PC-3 (cell line): ENCODE measurements at regions not wholly inside any gene's neighbourhood (a gene's known extent, or its start where the extent isn't known, plus 50 kb on each side); places are given as distances from the start of the nearest gene placed in this dataset.

Experiments
- CTCF ChIP-seq: fragments of 300-600 bp; sonication (generic); conservative IDR thresholded peaks from 2 replicates; pipeline ENCODE4 v1.5.1; 2017; ENCODE audit warnings: antibody characterized with exemption, low read depth, mild to moderate bottlenecking, low read length
- EZH2 ChIP-seq: fragments of 300-600 bp; sonication (generic); IDR thresholded peaks from one replicate; pipeline ENCODE4 v1.6.1; 2017; ENCODE audit warnings: antibody characterized with exemption, mild to moderate bottlenecking, low read length; ENCODE audit not compliant: unreplicated experiment
- EZH2phosphoT487 ChIP-seq: fragments of 300-600 bp; sonication (generic); IDR thresholded peaks from 2 replicates; pipeline ENCODE4 v1.6.1; 2018; ENCODE audit warnings: mild to moderate bottlenecking, antibody characterized with exemption, low read length, borderline replicate concordance

GRCh38 chr9:23160952-23161469 lies 665.0 kb downstream of the ELAVL2 start:
- TF ChIP-seq CTCF (no peak), EZH2 (no peak), EZH2phosphoT487 (no peak)
